ENCODE measurements at regions not wholly inside any gene's neighbourhood (a gene's known extent, or its start where the extent isn't known, plus 50 kb on each side); places are given as distances from the start of the nearest gene placed in this dataset.

DNA sequence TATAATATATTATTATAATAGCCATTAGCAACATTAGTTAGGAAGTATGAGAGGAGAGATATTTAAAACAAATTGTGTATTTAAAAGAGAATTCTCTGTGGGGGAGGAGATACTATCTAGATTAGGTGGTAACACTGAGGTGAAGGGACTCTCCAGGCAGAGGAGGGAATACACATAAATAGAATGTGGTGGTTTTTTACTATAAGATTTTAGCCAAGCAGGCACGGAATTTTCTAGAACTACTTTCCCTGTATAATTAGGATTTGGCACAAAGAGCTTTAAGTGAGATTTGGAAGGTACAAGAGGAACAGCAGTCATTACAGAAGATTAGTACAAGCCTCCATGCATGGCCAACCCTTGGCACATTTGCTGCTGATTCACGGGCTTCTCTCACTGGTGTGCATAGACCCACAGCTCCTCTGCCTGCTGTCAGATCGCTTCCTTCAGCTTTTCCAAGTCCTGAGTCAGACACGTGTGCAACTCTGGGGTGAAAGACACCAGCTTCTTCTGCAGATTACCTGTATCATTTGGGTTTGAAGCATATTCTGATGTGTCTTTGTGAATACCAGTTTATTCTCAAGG lies 685.5 kb downstream of the KCTD8 start:
- H3K4me3 ChIP-seq, result no peak overlapping the region
- no peaks in the 10 kb centered on the region for H3K9me3 ChIP-seq (replicated peaks)
- TF ChIP-seq, protein P1, sequence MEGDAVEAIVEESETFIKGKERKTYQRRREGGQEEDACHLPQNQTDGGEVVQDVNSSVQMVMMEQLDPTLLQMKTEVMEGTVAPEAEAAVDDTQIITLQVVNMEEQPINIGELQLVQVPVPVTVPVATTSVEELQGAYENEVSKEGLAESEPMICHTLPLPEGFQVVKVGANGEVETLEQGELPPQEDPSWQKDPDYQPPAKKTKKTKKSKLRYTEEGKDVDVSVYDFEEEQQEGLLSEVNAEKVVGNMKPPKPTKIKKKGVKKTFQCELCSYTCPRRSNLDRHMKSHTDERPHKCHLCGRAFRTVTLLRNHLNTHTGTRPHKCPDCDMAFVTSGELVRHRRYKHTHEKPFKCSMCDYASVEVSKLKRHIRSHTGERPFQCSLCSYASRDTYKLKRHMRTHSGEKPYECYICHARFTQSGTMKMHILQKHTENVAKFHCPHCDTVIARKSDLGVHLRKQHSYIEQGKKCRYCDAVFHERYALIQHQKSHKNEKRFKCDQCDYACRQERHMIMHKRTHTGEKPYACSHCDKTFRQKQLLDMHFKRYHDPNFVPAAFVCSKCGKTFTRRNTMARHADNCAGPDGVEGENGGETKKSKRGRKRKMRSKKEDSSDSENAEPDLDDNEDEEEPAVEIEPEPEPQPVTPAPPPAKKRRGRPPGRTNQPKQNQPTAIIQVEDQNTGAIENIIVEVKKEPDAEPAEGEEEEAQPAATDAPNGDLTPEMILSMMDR (IDR thresholded peaks at IDR 0.05; ENCODE audit: borderline replicate concordance), result no peak
- no peaks in the 10 kb centered on the region for H3K27me3 ChIP-seq (ENCODE audit: low read depth)
- no peaks in the 10 kb centered on the region for H3K36me3 ChIP-seq
- intact Hi-C loops (cut with micrococcal nuclease), result no loop called here
- no peak overlapping the region for H3K27ac ChIP-seq (replicated peaks)
- no peak for DNase-seq
- no peaks in the 10 kb centered on the region for H3K4me1 ChIP-seq

DNA sequence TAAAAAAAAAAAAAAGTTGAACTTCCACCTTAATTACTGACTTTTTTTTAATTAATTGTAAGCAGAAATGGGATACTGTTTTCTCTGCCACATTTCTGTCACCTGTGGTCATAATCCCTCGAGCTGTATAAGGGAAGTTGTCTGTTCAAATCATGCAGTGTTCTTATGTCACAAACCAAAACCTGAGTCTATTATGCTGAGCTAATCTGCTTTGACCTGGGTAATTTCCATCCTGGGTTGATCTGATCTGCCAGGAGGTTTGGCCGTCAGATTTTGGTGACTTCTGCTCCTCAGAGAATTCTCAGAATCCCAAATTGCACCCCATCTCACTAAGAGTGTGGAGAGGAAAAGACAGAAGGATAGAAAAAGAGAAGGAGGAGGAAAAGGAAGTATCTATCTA lies 683.1 kb downstream of the KCTD8 start:
- Histone ChIP-seq H3K27ac (replicated peaks) (no peak overlapping the region), H3K4me1 (no peaks in the 10 kb centered on the region), H3K36me3 (no peaks in the 10 kb centered on the region), H3K4me3 (no peak overlapping the region), H3K9me3 (replicated peaks) (no peaks in the 10 kb centered on the region), H3K27me3 (ENCODE audit: low read depth) (no peaks in the 10 kb centered on the region)
- no peak for DNase-seq
- TF ChIP-seq, protein P1 (IDR thresholded peaks at IDR 0.05; ENCODE audit: borderline replicate concordance), result no peak
- intact Hi-C loops (cut with micrococcal nuclease), result no loop called here

DNA sequence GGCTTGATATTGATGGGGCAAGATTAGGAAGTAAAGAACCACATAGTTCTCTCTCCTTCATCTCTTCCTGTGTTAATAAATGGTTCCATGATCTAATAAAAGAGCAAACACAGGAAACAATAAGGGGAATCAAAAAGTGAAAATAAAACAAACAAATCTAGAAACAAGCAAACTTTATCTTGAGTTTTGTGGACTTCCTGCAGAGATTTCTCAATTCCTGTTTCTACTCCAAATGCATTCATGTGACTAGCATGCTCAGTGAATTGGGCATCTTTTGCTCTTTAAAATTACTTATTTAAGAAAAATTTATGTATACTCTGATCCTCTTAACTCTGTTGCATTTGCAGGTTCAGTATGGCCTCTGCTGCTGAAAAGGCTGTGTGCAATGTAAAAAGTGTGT lies 682.0 kb downstream of the KCTD8 start:
- intact Hi-C loops (cut with micrococcal nuclease), result no loop called here
- Histone ChIP-seq H3K36me3 (no peaks in the 10 kb centered on the region), H3K4me1 (no peaks in the 10 kb centered on the region), H3K9me3 (replicated peaks) (no peaks in the 10 kb centered on the region), H3K4me3 (no peak overlapping the region), H3K27me3 (ENCODE audit: low read depth) (no peaks in the 10 kb centered on the region), H3K27ac (replicated peaks) (no peak overlapping the region)
- TF ChIP-seq, protein P1 (IDR thresholded peaks at IDR 0.05; ENCODE audit: borderline replicate concordance), result no peak
- no peak for DNase-seq

DNA sequence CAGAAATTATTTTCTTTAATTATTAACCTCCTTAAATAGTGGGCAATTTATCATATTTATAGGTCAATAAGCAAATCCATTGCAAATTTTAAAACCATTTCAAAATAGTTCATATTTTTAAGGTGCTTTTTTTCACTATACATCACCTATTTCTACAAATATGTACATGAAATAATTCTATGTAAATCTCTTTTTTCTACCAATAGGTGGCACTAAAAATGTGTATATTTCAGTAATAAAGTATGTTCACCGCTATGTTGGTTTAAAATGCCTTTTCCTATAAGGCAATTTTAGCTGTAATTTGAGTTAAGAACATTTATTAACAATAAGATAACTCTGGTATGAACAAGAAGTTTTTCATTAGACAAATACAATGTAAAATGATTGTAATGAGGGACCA lies 672.2 kb downstream of the KCTD8 start:
- intact Hi-C loops (cut with micrococcal nuclease), result no loop called here
- no peaks in the 10 kb centered on the region for H3K27me3 ChIP-seq (ENCODE audit: low read depth)
- H3K4me1 ChIP-seq, result no peaks in the 10 kb centered on the region
- no peak overlapping the region for H3K4me3 ChIP-seq
- TF ChIP-seq, protein P1 (IDR thresholded peaks at IDR 0.05; ENCODE audit: borderline replicate concordance), result peak; percentile 9
- H3K36me3 ChIP-seq, result no peaks in the 10 kb centered on the region
- H3K9me3 ChIP-seq (replicated peaks), result no peaks in the 10 kb centered on the region
- no peak for DNase-seq
- no peak overlapping the region for H3K27ac ChIP-seq (replicated peaks)

DNA sequence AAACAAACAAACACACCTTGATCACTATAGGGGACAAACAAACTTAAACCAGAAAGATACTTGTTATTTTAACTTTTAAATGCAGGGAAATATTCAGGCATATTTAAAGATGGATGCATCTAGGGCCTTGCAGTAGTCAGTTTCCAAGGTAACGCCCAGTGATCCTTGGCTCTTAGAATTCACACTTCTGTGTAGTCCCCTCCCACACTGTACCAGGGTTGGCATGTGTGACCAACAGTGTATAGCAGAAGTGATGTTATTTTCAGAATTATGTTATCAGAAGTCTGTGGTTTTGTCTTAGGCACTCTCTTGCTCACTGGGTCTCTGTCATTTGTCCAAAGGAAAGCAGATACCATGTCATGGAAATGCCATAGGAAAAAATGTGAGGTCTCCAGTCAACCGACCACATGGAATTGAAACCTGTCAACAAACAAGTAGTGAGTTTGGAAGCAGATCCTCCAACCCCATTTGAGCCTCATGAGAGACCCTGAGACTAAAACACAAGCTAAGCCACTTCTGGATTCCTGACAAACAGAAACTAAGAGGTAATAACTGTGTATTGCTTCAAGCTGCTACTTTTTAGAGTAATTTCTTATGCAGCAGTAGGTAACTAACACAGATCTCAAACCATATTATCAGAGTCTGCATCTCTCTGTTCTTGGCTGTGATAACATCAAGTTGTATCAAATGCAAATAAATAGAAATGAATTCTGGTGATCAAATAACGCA lies 670.3 kb downstream of the KCTD8 start:
- TF ChIP-seq, protein P1 (IDR thresholded peaks at IDR 0.05; ENCODE audit: borderline replicate concordance), result no peak
- no peaks in the 10 kb centered on the region for H3K4me1 ChIP-seq
- H3K27ac ChIP-seq (replicated peaks), result no peak overlapping the region
- H3K27me3 ChIP-seq (ENCODE audit: low read depth), result no peaks in the 10 kb centered on the region
- intact Hi-C loops (cut with micrococcal nuclease), result no loop called here
- H3K36me3 ChIP-seq, result no peaks in the 10 kb centered on the region
- H3K9me3 ChIP-seq (replicated peaks), result no peaks in the 10 kb centered on the region
- no peak for DNase-seq
- no peak overlapping the region for H3K4me3 ChIP-seq

All from left ventricle myocardium inferior (tissue), 1 donor.